ENCODE measurements at regions not wholly inside any gene's neighbourhood (a gene's known extent, or its start where the extent isn't known, plus 50 kb on each side); places are given as distances from the start of the nearest gene placed in this dataset.

- ChIA-PET CTCF (no interaction called here), POLR2A (no interaction called here)
- no peaks in the 10 kb centered on the region for H3K27me3 ChIP-seq (ENCODE audit: control insufficient read depth in 1 of 2, insufficient read depth in 2 of 2, low read length in 2 of 2)
- no peaks in the 10 kb centered on the region for H3K9me3 Mint-ChIP-seq
- no peaks in the 10 kb centered on the region for H3K36me3 ChIP-seq (ENCODE audit: insufficient read depth, low read length)
- no peaks in the 10 kb centered on the region for H3K36me3 Mint-ChIP-seq (ENCODE audit: low read depth)
- intact Hi-C loops (cut with DNase I, micrococcal nuclease), result no loop called here
- no peak for ATAC-seq (ENCODE audit: poor library complexity)
- no peak overlapping the region for H3K27ac ChIP-seq (ENCODE audit: low read depth in 1 of 2, low read length in 2 of 2)
- no peaks in the 10 kb centered on the region for H3K4me1 Mint-ChIP-seq (ENCODE audit: low read depth)
- H3K4me1 ChIP-seq (ENCODE audit: insufficient read depth, low read length), result no peaks in the 10 kb centered on the region
- H3K4me3 ChIP-seq (ENCODE audit: low read length), result no peak overlapping the region
- no peak for TF ChIP-seq CTCF (IDR thresholded peaks at IDR 0.05)
- no peak for DNase-seq
- H3K4me3 Mint-ChIP-seq, result no peak overlapping the region
- no peaks in the 10 kb centered on the region for H3K9me3 ChIP-seq (ENCODE audit: control insufficient read depth in 1 of 2, insufficient read depth in 1 of 2, low read length in 2 of 2)
- no peaks in the 10 kb centered on the region for H3K27me3 Mint-ChIP-seq
- H3K27ac Mint-ChIP-seq, result no peak overlapping the region
Measured at GRCh38 chr10:105549731-105550130, 908.6 kb downstream of the SORCS3 start.

DNA sequence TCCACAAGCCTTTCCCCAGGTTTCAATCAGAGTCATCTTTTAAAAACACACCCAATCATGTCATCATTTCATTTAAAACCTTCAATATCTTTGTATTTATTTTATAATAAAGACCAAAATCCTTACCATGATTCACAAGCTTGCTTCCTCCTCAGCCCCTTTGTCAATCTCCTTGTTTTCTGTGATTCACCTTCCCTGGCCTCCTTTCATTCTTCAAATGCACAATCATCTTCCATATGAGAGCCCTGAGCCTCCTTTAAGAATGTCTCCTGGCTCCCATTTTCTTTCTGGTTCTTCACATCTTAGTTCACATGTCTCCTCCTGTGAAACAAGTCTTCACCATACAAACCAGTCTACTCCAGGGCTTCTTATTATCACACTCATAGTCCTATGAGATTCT is 904.0 kb downstream of the SORCS3 start:
- Mint-ChIP-seq H3K4me3 (no peak overlapping the region), H3K27ac (no peak overlapping the region), H3K4me1 (ENCODE audit: low read depth) (no peaks in the 10 kb centered on the region), H3K9me3 (no peaks in the 10 kb centered on the region), H3K27me3 (no peaks in the 10 kb centered on the region), H3K36me3 (ENCODE audit: low read depth) (no peaks in the 10 kb centered on the region)
- no peaks in the 10 kb centered on the region for H3K4me1 ChIP-seq (ENCODE audit: insufficient read depth, low read length)
- H3K9me3 ChIP-seq (ENCODE audit: control insufficient read depth in 1 of 2, insufficient read depth in 1 of 2, low read length in 2 of 2), result no peaks in the 10 kb centered on the region
- no peaks in the 10 kb centered on the region for H3K36me3 ChIP-seq (ENCODE audit: insufficient read depth, low read length)
- no peak overlapping the region for H3K27ac ChIP-seq (ENCODE audit: low read depth in 1 of 2, low read length in 2 of 2)
- no peak for ATAC-seq (ENCODE audit: poor library complexity)
- DNase-seq, result no peak
- H3K27me3 ChIP-seq (ENCODE audit: control insufficient read depth in 1 of 2, insufficient read depth in 2 of 2, low read length in 2 of 2), result no peaks in the 10 kb centered on the region
- no peak for TF ChIP-seq CTCF (IDR thresholded peaks at IDR 0.05)
- intact Hi-C loops (cut with DNase I, micrococcal nuclease), result no loop called here
- POLR2A ChIA-PET, result no interaction called here
- CTCF ChIA-PET, result no interaction called here
- H3K4me3 ChIP-seq (ENCODE audit: low read length), result no peak overlapping the region

DNA sequence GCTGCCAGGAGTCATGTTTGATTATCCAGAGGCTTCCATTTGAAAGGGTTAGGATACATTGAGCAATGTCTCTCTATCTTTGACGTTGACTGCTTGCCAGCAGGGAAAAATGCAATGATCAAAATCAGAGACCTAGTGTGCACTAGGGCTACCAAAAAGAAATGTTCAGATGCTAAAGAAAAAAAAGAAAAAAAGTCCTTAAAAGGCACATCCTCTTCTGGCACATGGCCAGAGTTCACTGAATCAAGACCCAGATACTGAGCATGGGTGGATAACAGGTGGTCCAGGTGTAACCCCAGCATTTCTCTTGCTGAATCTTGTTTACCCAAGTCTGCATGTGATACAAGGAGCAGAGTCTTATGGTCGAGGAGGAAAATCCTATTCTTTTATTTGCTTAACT is 899.3 kb downstream of the SORCS3 start:
- no peak overlapping the region for H3K4me3 Mint-ChIP-seq
- no peak for DNase-seq

More for the DNA sequence above, 899.3 kb downstream of the SORCS3 start:
- ChIA-PET POLR2A (no interaction called here), CTCF (no interaction called here)
- H3K9me3 Mint-ChIP-seq, result no peaks in the 10 kb centered on the region
- H3K27ac Mint-ChIP-seq, result no peak overlapping the region
- H3K27ac ChIP-seq (ENCODE audit: low read depth in 1 of 2, low read length in 2 of 2), result no peak overlapping the region
- H3K4me1 Mint-ChIP-seq (ENCODE audit: low read depth), result no peaks in the 10 kb centered on the region
- H3K4me1 ChIP-seq (ENCODE audit: insufficient read depth, low read length), result no peaks in the 10 kb centered on the region
- intact Hi-C loops (cut with DNase I, micrococcal nuclease), result no loop called here
- TF ChIP-seq CTCF (IDR thresholded peaks at IDR 0.05), result no peak
- ATAC-seq (ENCODE audit: poor library complexity), result no peak
- H3K27me3 Mint-ChIP-seq, result no peaks in the 10 kb centered on the region
- H3K36me3 ChIP-seq (ENCODE audit: insufficient read depth, low read length), result no peaks in the 10 kb centered on the region
- H3K4me3 ChIP-seq (ENCODE audit: low read length), result no peak overlapping the region
- H3K36me3 Mint-ChIP-seq (ENCODE audit: low read depth), result no peaks in the 10 kb centered on the region
- peaks cover 0 to 3% of the 10 kb centered on the region in 2 experiments for H3K9me3 ChIP-seq (ENCODE audit: control insufficient read depth in 1 of 2, insufficient read depth in 1 of 2, low read length in 2 of 2)
- H3K27me3 ChIP-seq (ENCODE audit: control insufficient read depth in 1 of 2, insufficient read depth in 2 of 2, low read length in 2 of 2), result no peaks in the 10 kb centered on the region
